22Rv1 (cell line): ENCODE measurements at regions not wholly inside any gene's neighbourhood (a gene's known extent, or its start where the extent isn't known, plus 50 kb on each side); places are given as distances from the start of the nearest gene placed in this dataset.

Source experiments
- ZFX ChIP-seq: fragments of 450-650 bp; IDR thresholded peaks from 2 replicates; pipeline ENCODE4 v1.6.1; 2017; ENCODE audit warnings: antibody characterized with exemption, borderline replicate concordance
- TF ChIP-seq, protein P1 (sequence below): fragments of 450-650 bp; IDR thresholded peaks from 2 replicates; pipeline ENCODE4 v1.5.1; 2017; ENCODE audit warnings: mild to moderate bottlenecking

- TF ChIP-seq, protein P1, sequence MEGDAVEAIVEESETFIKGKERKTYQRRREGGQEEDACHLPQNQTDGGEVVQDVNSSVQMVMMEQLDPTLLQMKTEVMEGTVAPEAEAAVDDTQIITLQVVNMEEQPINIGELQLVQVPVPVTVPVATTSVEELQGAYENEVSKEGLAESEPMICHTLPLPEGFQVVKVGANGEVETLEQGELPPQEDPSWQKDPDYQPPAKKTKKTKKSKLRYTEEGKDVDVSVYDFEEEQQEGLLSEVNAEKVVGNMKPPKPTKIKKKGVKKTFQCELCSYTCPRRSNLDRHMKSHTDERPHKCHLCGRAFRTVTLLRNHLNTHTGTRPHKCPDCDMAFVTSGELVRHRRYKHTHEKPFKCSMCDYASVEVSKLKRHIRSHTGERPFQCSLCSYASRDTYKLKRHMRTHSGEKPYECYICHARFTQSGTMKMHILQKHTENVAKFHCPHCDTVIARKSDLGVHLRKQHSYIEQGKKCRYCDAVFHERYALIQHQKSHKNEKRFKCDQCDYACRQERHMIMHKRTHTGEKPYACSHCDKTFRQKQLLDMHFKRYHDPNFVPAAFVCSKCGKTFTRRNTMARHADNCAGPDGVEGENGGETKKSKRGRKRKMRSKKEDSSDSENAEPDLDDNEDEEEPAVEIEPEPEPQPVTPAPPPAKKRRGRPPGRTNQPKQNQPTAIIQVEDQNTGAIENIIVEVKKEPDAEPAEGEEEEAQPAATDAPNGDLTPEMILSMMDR: no peak
- TF ChIP-seq ZFX: no peak
Observed at GRCh38 chr6:164206807-164207423, 792.4 kb downstream of the QKI start.
